Skeletal muscle tissue (tissue), 3 donors: ENCODE measurements at regions not wholly inside any gene's neighbourhood (a gene's known extent, or its start where the extent isn't known, plus 50 kb on each side); places are given as distances from the start of the nearest gene placed in this dataset.

Experiments
- H3K27ac ChIP-seq: one replicate; pipeline ENCODE4 v1.7.0; 2013; ENCODE audit warnings: mild to moderate bottlenecking, low read depth, low read length, inconsistent platforms
- H3K27me3 ChIP-seq, 3 donors: one replicate each; pipeline ENCODE4 v1.7.0; 2013; ENCODE audit warnings: low read length in 3 of 3; ENCODE audit not compliant: control insufficient read depth in 3 of 3, insufficient read depth in 3 of 3
- H3K36me3 ChIP-seq, 3 donors: one replicate each; pipeline ENCODE4 v1.7.0; 2013; ENCODE audit warnings: low read length in 3 of 3; ENCODE audit not compliant: control insufficient read depth in 3 of 3, insufficient read depth in 3 of 3
- H3K4me1 ChIP-seq, 3 donors: one replicate each; pipeline ENCODE4 v1.7.0; 2013; ENCODE audit warnings: low read length in 3 of 3, mild to moderate bottlenecking in 3 of 3; ENCODE audit not compliant: control insufficient read depth in 3 of 3, insufficient read depth in 3 of 3
- H3K4me3 ChIP-seq, 3 donors: one replicate each; pipeline ENCODE4 v1.7.0; 2013; ENCODE audit warnings: low read length in 3 of 3
- H3K9ac ChIP-seq, 3 donors: one replicate each; pipeline ENCODE4 v1.7.0; 2013; ENCODE audit warnings: low read length in 3 of 3, mild to moderate bottlenecking in 3 of 3, moderate library complexity in 2 of 3, low read depth in 1 of 3
- H3K9me3 ChIP-seq, 3 donors: one replicate each; pipeline ENCODE4 v1.7.0; 2013; ENCODE audit warnings: low read length in 3 of 3; ENCODE audit not compliant: control insufficient read depth in 3 of 3
- donor health status: Osteomylitis.

- H3K9ac ChIP-seq, result no peak overlapping the region
- H3K27me3 ChIP-seq, result no peaks in the 10 kb centered on the region
- H3K4me3 ChIP-seq, result no peak overlapping the region
- no peaks in the 10 kb centered on the region for H3K36me3 ChIP-seq
- no peak overlapping the region for H3K27ac ChIP-seq
- peaks cover 0 to 9% (median 3%) of the 10 kb centered on the region in 3 donors for H3K4me1 ChIP-seq
- no peaks in the 10 kb centered on the region for H3K9me3 ChIP-seq
Measured at GRCh38 chr10:43855667-43856210, 207.1 kb upstream of the ZNF32 start.

- no peak overlapping the region for H3K4me3 ChIP-seq
- no peaks in the 10 kb centered on the region for H3K9me3 ChIP-seq
- peaks cover 0 to 8% (median 3%) of the 10 kb centered on the region in 3 donors for H3K4me1 ChIP-seq
- H3K27me3 ChIP-seq, result no peaks in the 10 kb centered on the region
- no peaks in the 10 kb centered on the region for H3K36me3 ChIP-seq
- H3K9ac ChIP-seq, result no peak overlapping the region
- no peak overlapping the region for H3K27ac ChIP-seq
Measured at GRCh38 chr10:43854007-43854406, 205.3 kb upstream of the ZNF32 start.

- no peaks in the 10 kb centered on the region for H3K36me3 ChIP-seq
- no peak overlapping the region for H3K9ac ChIP-seq
- H3K9me3 ChIP-seq, result no peaks in the 10 kb centered on the region
- H3K4me1 ChIP-seq, result peaks cover 0 to 6% (median 3%) of the 10 kb centered on the region in 3 donors
- no peak overlapping the region for H3K4me3 ChIP-seq
- no peaks in the 10 kb centered on the region for H3K27me3 ChIP-seq
- H3K27ac ChIP-seq, result no peak overlapping the region
Measured at GRCh38 chr10:43853369-43853768, 204.7 kb upstream of the ZNF32 start.

- Histone ChIP-seq H3K27me3 (no peaks in the 10 kb centered on the region), H3K9me3 (no peaks in the 10 kb centered on the region), H3K27ac (no peak overlapping the region), H3K4me3 (no peak overlapping the region), H3K4me1 (peaks cover 0 to 6% (median 3%) of the 10 kb centered on the region in 3 donors), H3K9ac (no peak overlapping the region), H3K36me3 (no peaks in the 10 kb centered on the region)
Measured at GRCh38 chr10:43852644-43853214, 204.0 kb upstream of the ZNF32 start.

GRCh38 chr10:43852149-43852548 lies 203.5 kb upstream of the ZNF32 start:
- Histone ChIP-seq H3K27ac (no peak overlapping the region), H3K27me3 (no peaks in the 10 kb centered on the region), H3K36me3 (no peaks in the 10 kb centered on the region), H3K9me3 (no peaks in the 10 kb centered on the region), H3K4me1 (peaks cover 0 to 6% (median 3%) of the 10 kb centered on the region in 3 donors), H3K4me3 (no peak overlapping the region), H3K9ac (no peak overlapping the region)

- no peaks in the 10 kb centered on the region for H3K27me3 ChIP-seq
- H3K9me3 ChIP-seq, result no peaks in the 10 kb centered on the region
- peaks cover 3 to 10% (median 3%) of the 10 kb centered on the region in 3 donors for H3K4me1 ChIP-seq
- no peaks in the 10 kb centered on the region for H3K36me3 ChIP-seq
- H3K27ac ChIP-seq, result no peak overlapping the region
- H3K9ac ChIP-seq, result no peak overlapping the region
- H3K4me3 ChIP-seq, result no peak overlapping the region
Measured at GRCh38 chr10:43851030-43851429, 202.3 kb upstream of the ZNF32 start.

GRCh38 chr10:43849551-43849950 lies 200.9 kb upstream of the ZNF32 start:
- Histone ChIP-seq H3K27ac (no peak overlapping the region), H3K9ac (no peak overlapping the region), H3K9me3 (no peaks in the 10 kb centered on the region), H3K4me1 (peaks cover 3 to 11% (median 7%) of the 10 kb centered on the region in 3 donors), H3K36me3 (no peaks in the 10 kb centered on the region), H3K4me3 (no peak overlapping the region), H3K27me3 (no peaks in the 10 kb centered on the region)

GRCh38 chr10:43846968-43847367 lies 198.3 kb upstream of the ZNF32 start:
- Histone ChIP-seq H3K27me3 (peaks cover 0 to 3% (median 0%) of the 10 kb centered on the region in 3 donors), H3K9me3 (no peaks in the 10 kb centered on the region), H3K4me1 (peaks cover 7 to 16% (median 7%) of the 10 kb centered on the region in 3 donors), H3K9ac (no peak overlapping the region), H3K36me3 (no peaks in the 10 kb centered on the region), H3K4me3 (no peak overlapping the region), H3K27ac (no peak overlapping the region)

GRCh38 chr10:43846187-43846680 lies 197.6 kb upstream of the ZNF32 start:
- Histone ChIP-seq H3K9ac (peak overlapping the region in 1 of 3 donors; percentile 35), H3K9me3 (no peaks in the 10 kb centered on the region), H3K27ac (peak overlapping the region; percentile 48), H3K27me3 (peaks cover 0 to 6% (median 0%) of the 10 kb centered on the region in 3 donors), H3K4me3 (peak overlapping the region in 1 of 3 donors; percentile 15), H3K36me3 (no peaks in the 10 kb centered on the region), H3K4me1 (peaks cover 7 to 16% (median 7%) of the 10 kb centered on the region in 3 donors)

- Histone ChIP-seq H3K36me3 (no peaks in the 10 kb centered on the region), H3K4me1 (peaks cover 7 to 16% (median 7%) of the 10 kb centered on the region in 3 donors), H3K27me3 (peaks cover 0 to 6% (median 0%) of the 10 kb centered on the region in 3 donors), H3K9me3 (no peaks in the 10 kb centered on the region), H3K9ac (no peak overlapping the region), H3K27ac (no peak overlapping the region), H3K4me3 (no peak overlapping the region)
Measured at GRCh38 chr10:43845121-43845520, 196.4 kb upstream of the ZNF32 start.
